CD14-positive monocyte (primary cell): ENCODE measurements at regions not wholly inside any gene's neighbourhood (a gene's known extent, or its start where the extent isn't known, plus 50 kb on each side); places are given as distances from the start of the nearest gene placed in this dataset.

Experiments
- DNase-seq, 3 donors: peaks; one replicate each; pipeline ENCODE4 v3.0.0-alpha.2; 2011 to 2022
- H2AFZ ChIP-seq: 2 replicates; pipeline ENCODE4 v1.6.0; 2012; ENCODE audit warnings: mild to moderate bottlenecking, low read depth, low read length, inconsistent platforms; ENCODE audit not compliant: insufficient read depth, poor library complexity, severe bottlenecking
- H3K27ac ChIP-seq, 2 donors: 1 replicate in 1 of 2; 2 replicates in 1 of 2; pipeline ENCODE4 v1.5.1; 2012 to 2013; ENCODE audit warnings: low read length in 2 of 2, control low read depth in 1 of 2, inconsistent platforms in 1 of 2, low read depth in 1 of 2, mild to moderate bottlenecking in 1 of 2
- H3K27me3 ChIP-seq, 2 donors: one replicate each; pipeline versions ENCODE4 v1.6.0 to v1.6.1; 2011 to 2013; ENCODE audit warnings: low read length in 2 of 2; ENCODE audit not compliant: control insufficient read depth in 2 of 2, insufficient read depth in 2 of 2
- H3K36me3 ChIP-seq, 2 donors: replicated peaks in 1 of 2; 1 replicate in 1 of 2; 2 replicates in 1 of 2; pipeline versions ENCODE4 v1.5.1 to v1.6.1; 2012 to 2013; ENCODE audit warnings: low read length in 2 of 2, control low read depth in 1 of 2, inconsistent platforms in 1 of 2, mild to moderate bottlenecking in 1 of 2; ENCODE audit not compliant: insufficient read depth in 2 of 2, control insufficient read depth in 1 of 2
- H3K4me1 ChIP-seq, 2 donors: 1 replicate in 1 of 2; 2 replicates in 1 of 2; pipeline versions ENCODE4 v1.5.1 to v1.6.1; 2012 to 2013; ENCODE audit warnings: low read length in 2 of 2, control low read depth in 1 of 2, inconsistent platforms in 1 of 2, mild to moderate bottlenecking in 1 of 2, moderate library complexity in 1 of 2; ENCODE audit not compliant: insufficient read depth in 2 of 2, control insufficient read depth in 1 of 2
- H3K4me2 ChIP-seq: replicated peaks from 2 replicates; pipeline ENCODE3; 2012; ENCODE audit warnings: low read length, moderate library complexity, mild to moderate bottlenecking; ENCODE audit not compliant: poor library complexity, severe bottlenecking; ENCODE audit errors: extremely low read depth
- H3K4me3 ChIP-seq, 3 experiments: fragments of 200-600 bp in 1 of 3; sonication (generic) in 1 of 3; replicated peaks in 1 of 3; 1 replicate in 2 of 3; 2 replicates in 1 of 3; pipeline ENCODE4 v1.5.1; 2011 to 2013; ENCODE audit warnings: low read length in 3 of 3, mild to moderate bottlenecking in 3 of 3, control low read depth in 2 of 3, low read depth in 2 of 3, inconsistent platforms in 1 of 3, moderate library complexity in 1 of 3
- H3K79me2 ChIP-seq: 2 replicates; pipeline ENCODE4 v1.6.0; 2012; ENCODE audit warnings: mild to moderate bottlenecking, control low read depth, inconsistent platforms, low read length, moderate library complexity; ENCODE audit not compliant: insufficient read depth
- H3K9ac ChIP-seq: 2 replicates; pipeline ENCODE4 v1.6.0; 2017; ENCODE audit warnings: low read length, mild to moderate bottlenecking; ENCODE audit not compliant: insufficient read depth, poor library complexity, severe bottlenecking
- H3K9me3 ChIP-seq, 2 donors: replicated peaks in 1 of 2; 1 replicate in 1 of 2; 2 replicates in 1 of 2; pipeline versions ENCODE4 v1.5.1 to v1.6.1; 2012 to 2013; ENCODE audit warnings: low read length in 2 of 2, control low read depth in 1 of 2; ENCODE audit not compliant: control insufficient read depth in 1 of 2, insufficient read depth in 1 of 2
- H4K20me1 ChIP-seq: 2 replicates; pipeline ENCODE4 v1.6.0; 2012; ENCODE audit warnings: mild to moderate bottlenecking, low read length, control low read depth, moderate library complexity; ENCODE audit not compliant: insufficient read depth
- H3K27ac Mint-ChIP-seq, 7 donors: one replicate each; pipeline ENCODE4 v1.8.0; 2020; ENCODE audit warnings: mild to moderate bottlenecking in 7 of 7, mixed read lengths in 7 of 7, moderate library complexity in 6 of 7, inconsistent platforms in 2 of 7
- H3K27me3 Mint-ChIP-seq, 3 donors: one replicate each; pipeline ENCODE4 v1.8.0; 2021 to 2022; ENCODE audit warnings: low read depth in 3 of 3, mild to moderate bottlenecking in 3 of 3, mixed read lengths in 3 of 3, moderate library complexity in 3 of 3, inconsistent platforms in 1 of 3
- H3K36me3 Mint-ChIP-seq, 2 donors: one replicate each; pipeline ENCODE4 v1.8.0; 2020; ENCODE audit warnings: mixed read lengths in 2 of 2, inconsistent platforms in 1 of 2, mild to moderate bottlenecking in 1 of 2
- H3K4me1 Mint-ChIP-seq: one replicate; pipeline ENCODE4 v1.8.0; 2020; ENCODE audit warnings: mild to moderate bottlenecking, mixed read lengths
- H3K4me3 Mint-ChIP-seq, 2 donors: one replicate each; pipeline ENCODE4 v1.8.0; 2020; ENCODE audit warnings: mild to moderate bottlenecking in 2 of 2, mixed read lengths in 2 of 2, moderate library complexity in 1 of 2
- H3K9me3 Mint-ChIP-seq, 7 donors: one replicate each; pipeline ENCODE4 v1.8.0; 2020 to 2022; ENCODE audit warnings: mixed read lengths in 7 of 7, mild to moderate bottlenecking in 6 of 7, moderate library complexity in 6 of 7, inconsistent platforms in 2 of 7
- CTCF ChIP-seq: fragments of 200-600 bp; IDR thresholded peaks from one replicate; pipeline ENCODE4 v1.8.0; 2022; ENCODE audit warnings: antibody characterized with exemption, mild to moderate bottlenecking
- WGBS: methylation state at CpG from one replicate; pipeline ENCODE4 v1.1.5; 2013; ENCODE audit warnings: missing lambda C conversion rate; ENCODE audit not compliant: insufficient coverage; 5-methylcytosine and 5-hydroxymethylcytosine counted together
- intact Hi-C, 2 donors: fragments of 100-400 bp; cut with micrococcal nuclease; formaldehyde crosslinking; loops; one replicate each; pipeline versions ENCODE4 v1.15.0 to v1.15.1; 2023

- Histone ChIP-seq H3K4me2 (no peak overlapping the region), H3K9me3 (no peaks in the 10 kb centered on the region), H3K36me3 (no peaks in the 10 kb centered on the region), H4K20me1 (no peaks in the 10 kb centered on the region), H3K4me3 (no peak overlapping the region), H3K9ac (no peak overlapping the region), H3K27ac (no peak overlapping the region), H2AFZ (no peak overlapping the region), H3K4me1 (no peaks in the 10 kb centered on the region), H3K79me2 (no peaks in the 10 kb centered on the region), H3K27me3 (peaks cover 2% of the 10 kb centered on the region in 2 donors)
- 87% methylated on average over 13 of the region's 15 CpGs for WGBS
- H3K4me1 Mint-ChIP-seq = no peaks in the 10 kb centered on the region
- H3K4me3 Mint-ChIP-seq = no peak overlapping the region
- H3K27ac Mint-ChIP-seq = peak overlapping the region in 1 of 7 donors; percentile 8
- peaks cover 0 to 6% (median 0%) of the 10 kb centered on the region in 7 donors for H3K9me3 Mint-ChIP-seq
- DNase-seq = no peak
- TF ChIP-seq CTCF = no peak
- H3K27me3 Mint-ChIP-seq = peaks cover 4 to 14% (median 5%) of the 10 kb centered on the region in 3 donors
- intact Hi-C loops = no loop called here
- H3K36me3 Mint-ChIP-seq = no peaks in the 10 kb centered on the region
Measured at GRCh38 chr16:86794216-86794864, 216.0 kb downstream of the FOXL1 start.

- Mint-ChIP-seq H3K4me3 (no peak overlapping the region), H3K27ac (no peak overlapping the region), H3K4me1 (no peaks in the 10 kb centered on the region), H3K27me3 (peaks cover 2 to 10% (median 4%) of the 10 kb centered on the region in 3 donors), H3K9me3 (peaks cover 0 to 6% (median 0%) of the 10 kb centered on the region in 7 donors), H3K36me3 (no peaks in the 10 kb centered on the region)
- TF ChIP-seq CTCF = no peak
- H4K20me1 ChIP-seq = no peaks in the 10 kb centered on the region
- H3K36me3 ChIP-seq = no peaks in the 10 kb centered on the region
- no peaks in the 10 kb centered on the region for H3K4me1 ChIP-seq
- no peak overlapping the region for H3K27ac ChIP-seq
- no peak overlapping the region for H2AFZ ChIP-seq
- intact Hi-C loops = no loop called here
- peaks cover 5 to 10% of the 10 kb centered on the region in 2 donors for H3K27me3 ChIP-seq
- no peaks in the 10 kb centered on the region for H3K9me3 ChIP-seq
- 87% methylated on average over 2 of the region's 4 CpGs for WGBS
- no peaks in the 10 kb centered on the region for H3K79me2 ChIP-seq
- DNase-seq = no peak
- H3K4me3 ChIP-seq = no peak overlapping the region
- H3K9ac ChIP-seq = no peak overlapping the region
- no peak overlapping the region for H3K4me2 ChIP-seq
Measured at GRCh38 chr16:86797700-86798099, 219.4 kb downstream of the FOXL1 start.
